HCT116 (cell line): ENCODE measurements at regions not wholly inside any gene's neighbourhood (a gene's known extent, or its start where the extent isn't known, plus 50 kb on each side); places are given as distances from the start of the nearest gene placed in this dataset.

Experiments
- ATAC-seq: fragments of 200-7000 bp; cut with Tn5 transposase; 2 replicates; pipeline ENCODE4 v1.9.1; 2020; ENCODE audit warnings: mild to moderate bottlenecking, moderate library complexity
- BruUV-seq: library from RNA; stranded (reverse); fragments of 400-500 nt; replicated peaks from 2 replicates; lab custom pipeline; 2021; lab: Mats Ljungman, UMichigan
- CTCF ChIA-PET: fragments of 300-600 bp; sonication (Branson Sonifier 250); formaldehyde crosslinking; loops from one replicate; lab custom pipeline; 2021; ENCODE audit warnings: antibody characterized with exemption; lab: Charles Lee
- POLR2A ChIA-PET: fragments of 300-600, 350-600 bp; sonication (Branson Sonifier 250); formaldehyde crosslinking; loops from one replicate; lab custom pipeline; 2021; ENCODE audit warnings: antibody characterized with exemption; lab: Charles Lee
- RAD21 ChIA-PET, 2 experiments: fragments of 300-600 bp; sonication (Branson Sonifier 250); formaldehyde crosslinking; loops; one replicate each; lab custom pipeline; 2023; ENCODE audit warnings: low total read pairs in 2 of 2; ENCODE audit not compliant: uncharacterized antibody in 2 of 2, unreplicated experiment in 2 of 2, low non-redundant PET in 1 of 2; lab: Charles Lee
- DNase-seq: peaks from one replicate; pipeline ENCODE4 v3.0.0-alpha.2; 2010; ENCODE audit warnings: low read depth, low spot score
- H2AFZ ChIP-seq: fragments of 200-600 bp; shearing (Covaris generic), sonication (generic); 2 replicates; pipeline ENCODE4 v1.6.1; 2017; ENCODE audit warnings: low read depth, mixed run types, mixed read lengths, antibody characterized with exemption, low read length; ENCODE audit not compliant: poor library complexity, severe bottlenecking
- H3K27ac ChIP-seq: 2 replicates; pipeline ENCODE4 v1.5.1; 2012; ENCODE audit warnings: low read depth, low read length
- H3K27me3 ChIP-seq: fragments of 200-600 bp; sonication (generic); 2 replicates; pipeline ENCODE4 v1.6.1; 2016; ENCODE audit warnings: mixed run types, low read length, mixed read lengths; ENCODE audit not compliant: insufficient read depth
- H3K36me3 ChIP-seq, 2 experiments: fragments of 200-500 bp in 1 of 2; fragments of 200-600 bp in 1 of 2; sonication (Bioruptor generic) in 1 of 2; sonication (generic) in 1 of 2; 2 replicates each; pipeline versions ENCODE4 v1.5.1 to v1.6.1; 2014 to 2016; ENCODE audit warnings: low read length in 2 of 2, inconsistent platforms in 1 of 2, mixed read lengths in 1 of 2, mixed run types in 1 of 2; ENCODE audit not compliant: insufficient read depth in 2 of 2, control insufficient read depth in 1 of 2
- H3K4me1 ChIP-seq, 2 experiments: fragments of 200-600 bp in 1 of 2; sonication (generic) in 1 of 2; 2 replicates each; pipeline versions ENCODE4 v1.5.1 to v1.6.1; 2012 to 2017; ENCODE audit warnings: low read length in 2 of 2, inconsistent platforms in 1 of 2, mild to moderate bottlenecking in 1 of 2, mixed read lengths in 1 of 2, mixed run types in 1 of 2, moderate library complexity in 1 of 2; ENCODE audit not compliant: insufficient read depth in 2 of 2, control insufficient read depth in 1 of 2
- H3K4me2 ChIP-seq: fragments of 200-600 bp; sonication (generic); 2 replicates; pipeline ENCODE4 v1.6.1; 2017; ENCODE audit warnings: mixed run types, low read length, mixed read lengths
- H3K4me3 ChIP-seq, 2 experiments: fragments of 200-600 bp in 1 of 2; sonication (generic) in 1 of 2; replicated peaks in 1 of 2; 2 replicates each; pipeline ENCODE4 v1.5.1; 2011 to 2016; ENCODE audit warnings: low read length in 2 of 2, control low read depth in 1 of 2, low read depth in 1 of 2, mild to moderate bottlenecking in 1 of 2, mixed read lengths in 1 of 2, mixed run types in 1 of 2
- H3K79me2 ChIP-seq: fragments of 200-600 bp; sonication (generic); 2 replicates; pipeline ENCODE4 v1.6.1; 2017; ENCODE audit warnings: mild to moderate bottlenecking, mixed run types, low read length, moderate library complexity, mixed read lengths; ENCODE audit not compliant: insufficient read depth
- H3K9ac ChIP-seq: fragments of 200-600 bp; sonication (generic); 2 replicates; pipeline ENCODE4 v1.6.1; 2016; ENCODE audit warnings: low read length, mixed read lengths
- H3K9me2 ChIP-seq: fragments of 200-600 bp; sonication (generic), shearing (Covaris generic); 2 replicates; pipeline ENCODE4 v1.6.1; 2017; ENCODE audit warnings: mixed run types, mild to moderate bottlenecking, moderate library complexity; ENCODE audit not compliant: insufficient read depth
- H3K9me3 ChIP-seq, 2 experiments: fragments of 200-500 bp in 1 of 2; fragments of 200-600 bp in 1 of 2; sonication (Bioruptor generic) in 1 of 2; sonication (generic) in 1 of 2; 2 replicates each; pipeline ENCODE4 v1.6.1; 2014 to 2017; ENCODE audit warnings: low read length in 2 of 2, mixed read lengths in 2 of 2, inconsistent platforms in 1 of 2, low read depth in 1 of 2, mild to moderate bottlenecking in 1 of 2, mixed run types in 1 of 2, moderate library complexity in 1 of 2; ENCODE audit not compliant: control insufficient read depth in 1 of 2, insufficient read depth in 1 of 2
- H4K20me1 ChIP-seq: fragments of 200-600 bp; sonication (generic), shearing (Covaris generic); 2 replicates; pipeline ENCODE4 v1.6.1; 2017; ENCODE audit warnings: mixed run types, mild to moderate bottlenecking, moderate library complexity; ENCODE audit not compliant: insufficient read depth
- ATF3 ChIP-seq: IDR thresholded peaks from 2 replicates; pipeline ENCODE4 v1.6.1; 2012
- CEBPB ChIP-seq: IDR thresholded peaks from 2 replicates; pipeline ENCODE4 v1.6.1; 2012; ENCODE audit warnings: low read depth
- EGR1 ChIP-seq: IDR thresholded peaks from 2 replicates; pipeline ENCODE4 v1.6.1; 2012; ENCODE audit warnings: low read depth
- EZH2 ChIP-seq: fragments of 200-600 bp; sonication (generic); IDR thresholded peaks from 2 replicates; pipeline ENCODE4 v1.6.1; 2017; ENCODE audit warnings: antibody characterized with exemption, mixed run types
- JUND ChIP-seq: IDR thresholded peaks from 2 replicates; pipeline ENCODE4 v1.6.1; 2012
- POLR2A ChIP-seq: IDR thresholded peaks from 2 replicates; pipeline ENCODE4 v1.7.0; 2011; ENCODE audit warnings: borderline replicate concordance; ENCODE audit not compliant: insufficient read depth, insufficient read length; ENCODE audit errors: extremely low read depth
- REST ChIP-seq: IDR thresholded peaks from 2 replicates; pipeline ENCODE4 v1.6.1; 2012; ENCODE audit warnings: low read depth
- SIN3A ChIP-seq: IDR thresholded peaks from 2 replicates; pipeline ENCODE4 v1.6.1; 2012; ENCODE audit warnings: low read depth
- SP1 ChIP-seq: IDR thresholded peaks from 2 replicates; pipeline ENCODE4 v1.6.1; 2012; ENCODE audit warnings: low read depth
- SRF ChIP-seq: IDR thresholded peaks from 2 replicates; pipeline ENCODE4 v1.6.1; 2012; ENCODE audit warnings: low read depth
- TCF7L2 ChIP-seq: IDR thresholded peaks from 2 replicates; pipeline ENCODE4 v1.7.0; 2011; ENCODE audit warnings: borderline replicate concordance, inconsistent platforms; ENCODE audit not compliant: insufficient read depth, insufficient read length; ENCODE audit errors: extremely low read depth
- YY1 ChIP-seq: IDR thresholded peaks from 2 replicates; pipeline ENCODE4 v1.6.1; 2011; ENCODE audit warnings: low read length, low read depth, moderate library complexity, mild to moderate bottlenecking; ENCODE audit not compliant: insufficient replicate concordance; ENCODE audit errors: extremely low read depth
- ZNF274 ChIP-seq: fragments of 200-500 bp; sonication (Bioruptor generic); IDR thresholded peaks from 2 replicates; pipeline ENCODE4 v1.6.1; 2014; ENCODE audit warnings: mild to moderate bottlenecking, low read depth, low read length, inconsistent platforms
- intact Hi-C: fragments of 100-400 bp; cut with micrococcal nuclease; formaldehyde crosslinking; loops from 2 replicates; pipeline ENCODE4 v1.10.0; 2022

DNA sequence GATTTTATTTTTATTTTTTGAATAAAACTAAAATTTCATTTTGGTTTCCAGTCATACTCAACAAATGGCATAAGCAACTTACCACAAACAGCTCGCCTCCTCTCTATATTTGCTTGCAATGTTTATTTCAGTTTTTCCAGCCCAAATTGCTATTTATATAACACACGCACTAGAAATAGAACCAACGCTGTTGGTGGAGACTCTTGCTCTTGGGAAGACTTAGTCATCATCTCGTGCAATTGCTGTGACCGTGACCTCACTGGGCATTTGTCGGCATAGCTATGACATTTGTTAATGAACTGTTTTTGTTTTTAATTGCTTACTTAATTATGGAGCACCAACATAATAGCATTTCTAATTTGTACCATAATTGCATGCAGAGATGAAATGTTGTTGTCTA, 153.1 kb upstream of the OTX2 start:
- Histone ChIP-seq H3K79me2 (no peaks in the 10 kb centered on the region), H2AFZ (no peak overlapping the region), H3K9ac (no peak overlapping the region), H3K27me3 (peaks cover 60% of the 10 kb centered on the region), H4K20me1 (no peaks in the 10 kb centered on the region), H3K27ac (no peak overlapping the region), H3K4me3 (no peak overlapping the region), H3K36me3 (no peaks in the 10 kb centered on the region), H3K4me1 (no peaks in the 10 kb centered on the region), H3K9me3 (no peaks in the 10 kb centered on the region), H3K9me2 (no peaks in the 10 kb centered on the region), H3K4me2 (no peak overlapping the region)
- ChIA-PET RAD21 (no interaction called here), CTCF (no interaction called here), POLR2A (no interaction called here)
- ATAC-seq (no peak), DNase-seq (no peak)
- no peak for TF ChIP-seq REST
- TF ChIP-seq JUND, result no peak
- no peak for TF ChIP-seq SIN3A
- no peak for TF ChIP-seq EGR1
- no peak for TF ChIP-seq YY1
- TF ChIP-seq TCF7L2, result no peak
- no peak for TF ChIP-seq CEBPB
- TF ChIP-seq ATF3, result no peak
- TF ChIP-seq ZNF274, result no peak
- no peak for TF ChIP-seq SP1
- TF ChIP-seq POLR2A, result no peak
- no peak for TF ChIP-seq SRF
- TF ChIP-seq EZH2, result no peak
- intact Hi-C loops, result no loop called here
- no TSS peak for BruUV-seq
